IMR-90 (cell line): ENCODE measurements at regions not wholly inside any gene's neighbourhood (a gene's known extent, or its start where the extent isn't known, plus 50 kb on each side); places are given as distances from the start of the nearest gene placed in this dataset.

ENCODE experiments used
- ATAC-seq: fragments of 200-7000 bp; cut with Tn5 transposase; 2 replicates; pipeline ENCODE4 v1.9.1; 2020; ENCODE audit warnings: low read depth, mild to moderate bottlenecking, moderate library complexity
- BruUV-seq: library from RNA; stranded (reverse); fragments of 400-500 nt; replicated peaks from 2 replicates; lab custom pipeline; 2021; lab: Mats Ljungman, UMichigan
- CTCF ChIA-PET: fragments of 300-600 bp; formaldehyde crosslinking; extraction: SDS; loops from one replicate; lab custom pipeline; 2021; ENCODE audit warnings: antibody characterized with exemption; lab: Yijun Ruan, JAX
- POLR2A ChIA-PET: fragments of 300-600 bp; sonication (Branson Sonifier 250); formaldehyde crosslinking; loops from one replicate; lab custom pipeline; 2022; ENCODE audit warnings: antibody characterized with exemption; ENCODE audit not compliant: unreplicated experiment; lab: Charles Lee
- DNase-seq: peaks from one replicate; pipeline ENCODE4 v3.0.0; 2013
- H2AFZ ChIP-seq: replicated peaks from 2 replicates; pipeline ENCODE3; 2013; ENCODE audit warnings: low read length, mild to moderate bottlenecking; ENCODE audit not compliant: poor library complexity
- H2AK5ac ChIP-seq: 2 replicates; pipeline ENCODE4 v1.6.1; 2013; ENCODE audit warnings: low read depth, low read length, inconsistent platforms
- H2AK9ac ChIP-seq: replicated peaks from 2 replicates; pipeline ENCODE3; 2013; ENCODE audit warnings: mild to moderate bottlenecking, low read depth, low read length, moderate library complexity; ENCODE audit not compliant: poor library complexity
- H2BK120ac ChIP-seq: 2 replicates; pipeline ENCODE4 v1.6.1; 2013; ENCODE audit warnings: low read depth, low read length, inconsistent platforms
- H2BK15ac ChIP-seq: 3 replicates; pipeline ENCODE4 v1.6.1; 2013; ENCODE audit warnings: low read depth, low read length, inconsistent platforms
- H2BK20ac ChIP-seq: 2 replicates; pipeline ENCODE4 v1.6.1; 2013; ENCODE audit warnings: low read depth, mild to moderate bottlenecking, inconsistent platforms, low read length, moderate library complexity
- H2BK5ac ChIP-seq: 2 replicates; pipeline ENCODE4 v1.6.1; 2013; ENCODE audit warnings: mild to moderate bottlenecking, low read depth, low read length, inconsistent platforms; ENCODE audit not compliant: poor library complexity, severe bottlenecking
- H3K14ac ChIP-seq: replicated peaks from 2 replicates; pipeline ENCODE4 v1.6.1; 2013; ENCODE audit warnings: low read depth, low read length, inconsistent platforms
- H3K18ac ChIP-seq: 2 replicates; pipeline ENCODE4 v1.6.1; 2013; ENCODE audit warnings: low read depth, low read length, control low read depth
- H3K23ac ChIP-seq: 2 replicates; pipeline ENCODE4 v1.6.1; 2013; ENCODE audit warnings: low read depth, low read length, inconsistent platforms
- H3K27ac ChIP-seq: 2 replicates; pipeline ENCODE4 v1.5.1; 2013; ENCODE audit warnings: mild to moderate bottlenecking, control low read depth, low read length; ENCODE audit not compliant: insufficient read depth
- H3K27me3 ChIP-seq: 2 replicates; pipeline ENCODE4 v1.6.1; 2013; ENCODE audit warnings: low read length; ENCODE audit not compliant: control insufficient read depth, insufficient read depth
- H3K36me3 ChIP-seq: 2 replicates; pipeline ENCODE4 v1.6.1; 2013; ENCODE audit warnings: low read length, mixed read lengths; ENCODE audit not compliant: control insufficient read depth, insufficient read depth
- H3K4ac ChIP-seq: 2 replicates; pipeline ENCODE4 v1.6.1; 2013; ENCODE audit warnings: low read depth, low read length, inconsistent platforms
- H3K4me1 ChIP-seq: 2 replicates; pipeline ENCODE4 v1.6.1; 2013; ENCODE audit warnings: low read length, mixed read lengths; ENCODE audit not compliant: control insufficient read depth, insufficient read depth
- H3K4me2 ChIP-seq: 2 replicates; pipeline ENCODE4 v1.6.1; 2013; ENCODE audit warnings: low read depth, mild to moderate bottlenecking, control low read depth, low read length, moderate library complexity
- H3K4me3 ChIP-seq: 2 replicates; pipeline ENCODE4 v1.5.1; 2013; ENCODE audit warnings: low read depth, mild to moderate bottlenecking, control low read depth, low read length, moderate library complexity; ENCODE audit not compliant: insufficient read depth
- H3K56ac ChIP-seq: 2 replicates; pipeline ENCODE4 v1.6.1; 2013; ENCODE audit warnings: low read length, inconsistent platforms; ENCODE audit not compliant: insufficient read depth; ENCODE audit errors: extremely low read depth
- H3K79me1 ChIP-seq, 2 experiments: 2 replicates each; pipeline ENCODE4 v1.6.1; 2013; ENCODE audit warnings: low read length in 2 of 2, inconsistent platforms in 1 of 2, low read depth in 1 of 2
- H3K9ac ChIP-seq: 2 replicates; pipeline ENCODE4 v1.6.1; 2013; ENCODE audit warnings: low read depth, low read length, control low read depth
- H3K9me1 ChIP-seq: 2 replicates; pipeline ENCODE4 v1.6.1; 2013; ENCODE audit warnings: low read length, inconsistent platforms; ENCODE audit not compliant: insufficient read depth
- H3K9me3 ChIP-seq: 2 replicates; pipeline ENCODE4 v1.6.1; 2013; ENCODE audit warnings: low read length; ENCODE audit not compliant: control insufficient read depth, insufficient read depth
- H4K20me1 ChIP-seq: 2 replicates; pipeline ENCODE4 v1.6.1; 2013; ENCODE audit warnings: low read length, inconsistent platforms; ENCODE audit not compliant: insufficient read depth
- H4K5ac ChIP-seq: 2 replicates; pipeline ENCODE4 v1.6.1; 2013; ENCODE audit warnings: mild to moderate bottlenecking, low read depth, low read length, control low read depth
- H4K8ac ChIP-seq, 2 experiments: 2 replicates each; pipeline ENCODE4 v1.6.1; 2013; ENCODE audit warnings: low read depth in 2 of 2, low read length in 2 of 2, control low read depth in 1 of 2, inconsistent platforms in 1 of 2
- H4K91ac ChIP-seq: 2 replicates; pipeline ENCODE4 v1.6.1; 2013; ENCODE audit warnings: low read depth, low read length, inconsistent platforms; ENCODE audit not compliant: insufficient read depth
- MXI1 ChIP-seq: IDR thresholded peaks from 2 replicates; pipeline ENCODE4 v1.6.1; 2012; ENCODE audit warnings: low read depth, mild to moderate bottlenecking, low read length, moderate library complexity, borderline replicate concordance
- dilution Hi-C: fragments of 300-500 bp; cut with HindIII; formaldehyde crosslinking; loops from one replicate; pipeline ENCODE4 v1.14.3; 2018; ENCODE audit warnings: low sequenced_read_pairs; ENCODE audit not compliant: unreplicated experiment
- in situ Hi-C: fragments of 300-500 bp; cut with MboI; formaldehyde crosslinking; loops from 3 replicates; pipeline ENCODE4 v1.14.3; 2019; ENCODE audit warnings: low sequenced_read_pairs, inconsistent platforms, mixed read lengths
- intact Hi-C: fragments of 100-400 bp; cut with micrococcal nuclease; formaldehyde crosslinking; loops from 2 replicates; pipeline ENCODE4 v1.10.0; 2022

GRCh38 chr2:196551014-196551413 is 88.5 kb upstream of the CCDC150 start:
- H4K20me1 ChIP-seq, result no peaks in the 10 kb centered on the region
- no peak overlapping the region for H4K5ac ChIP-seq
- POLR2A ChIA-PET, result interaction anchor here (0.5 kb wide), 1 partner anchor 101 kb away, joined by 3 read pairs; no protein-coding TSS in a partner anchor
- no peaks in the 10 kb centered on the region for H3K9me1 ChIP-seq
- H2AK5ac ChIP-seq, result no peak overlapping the region
- H3K4me3 ChIP-seq, result no peak overlapping the region
- no peak for TF ChIP-seq MXI1
- H2AK9ac ChIP-seq, result no peak overlapping the region
- no peak overlapping the region for H3K4me2 ChIP-seq
- CTCF ChIA-PET, result no interaction called here
- dilution Hi-C loops (no loop called here), in situ Hi-C loops (no loop called here), intact Hi-C loops (no loop called here)
- no peak for ATAC-seq
- BruUV-seq, result no TSS peak
- no peak overlapping the region for H4K8ac ChIP-seq
- H3K79me1 ChIP-seq, result no peaks in the 10 kb centered on the region
- H3K27ac ChIP-seq, result no peak overlapping the region
- no peak overlapping the region for H2BK120ac ChIP-seq
- no peak overlapping the region for H2BK20ac ChIP-seq
- H3K4ac ChIP-seq, result no peak overlapping the region
- no peaks in the 10 kb centered on the region for H3K27me3 ChIP-seq
- no peak for DNase-seq
- no peak overlapping the region for H4K91ac ChIP-seq
- no peak overlapping the region for H3K23ac ChIP-seq
- H3K56ac ChIP-seq, result no peak overlapping the region
- no peak overlapping the region for H2BK5ac ChIP-seq
- no peak overlapping the region for H2AFZ ChIP-seq
- no peak overlapping the region for H2BK15ac ChIP-seq
- no peaks in the 10 kb centered on the region for H3K4me1 ChIP-seq
- no peak overlapping the region for H3K14ac ChIP-seq
- H3K9me3 ChIP-seq, result no peaks in the 10 kb centered on the region
- no peak overlapping the region for H3K18ac ChIP-seq
- H3K9ac ChIP-seq, result no peak overlapping the region
- no peaks in the 10 kb centered on the region for H3K36me3 ChIP-seq
